Lower leg skin (tissue), 4 donors: ENCODE measurements at regions not wholly inside any gene's neighbourhood (a gene's known extent, or its start where the extent isn't known, plus 50 kb on each side); places are given as distances from the start of the nearest gene placed in this dataset.

Experiments used
- DNase-seq, 2 donors: peaks; one replicate each; pipeline ENCODE4 v3.0.0-alpha.2; 2019; ENCODE audit warnings: low spot score in 2 of 2
- H3K4me3 ChIP-seq: fragments of 200-600 bp; sonication (generic); 2 replicates; pipeline ENCODE4 v1.5.1; 2017; ENCODE audit warnings: mild to moderate bottlenecking, low read depth; ENCODE audit not compliant: poor library complexity, severe bottlenecking
- POLR2A ChIP-seq, 2 donors: fragments of 450-650 bp; IDR thresholded peaks; one replicate each; pipeline ENCODE4 v1.6.1; 2016 to 2017; ENCODE audit warnings: antibody characterized with exemption in 2 of 2, mild to moderate bottlenecking in 1 of 2, moderate library complexity in 1 of 2
- WGBS, 2 donors: methylation state at CpG; one replicate each; pipeline ENCODE4 v1.1.5; 2018; 5-methylcytosine and 5-hydroxymethylcytosine counted together
- intact Hi-C: fragments of 100-400 bp; cut with DNase I; formaldehyde crosslinking; loops from one replicate; pipeline ENCODE4 v1.15.0; 2023; ENCODE audit warnings: low total_unique reads
- TF ChIP-seq, protein P1 (sequence below), 3 donors: fragments of 450-650 bp; IDR thresholded peaks; one replicate each; pipeline ENCODE4 v1.5.1; 2016; ENCODE audit warnings: antibody characterized with exemption in 3 of 3, mild to moderate bottlenecking in 3 of 3, moderate library complexity in 2 of 3

DNA sequence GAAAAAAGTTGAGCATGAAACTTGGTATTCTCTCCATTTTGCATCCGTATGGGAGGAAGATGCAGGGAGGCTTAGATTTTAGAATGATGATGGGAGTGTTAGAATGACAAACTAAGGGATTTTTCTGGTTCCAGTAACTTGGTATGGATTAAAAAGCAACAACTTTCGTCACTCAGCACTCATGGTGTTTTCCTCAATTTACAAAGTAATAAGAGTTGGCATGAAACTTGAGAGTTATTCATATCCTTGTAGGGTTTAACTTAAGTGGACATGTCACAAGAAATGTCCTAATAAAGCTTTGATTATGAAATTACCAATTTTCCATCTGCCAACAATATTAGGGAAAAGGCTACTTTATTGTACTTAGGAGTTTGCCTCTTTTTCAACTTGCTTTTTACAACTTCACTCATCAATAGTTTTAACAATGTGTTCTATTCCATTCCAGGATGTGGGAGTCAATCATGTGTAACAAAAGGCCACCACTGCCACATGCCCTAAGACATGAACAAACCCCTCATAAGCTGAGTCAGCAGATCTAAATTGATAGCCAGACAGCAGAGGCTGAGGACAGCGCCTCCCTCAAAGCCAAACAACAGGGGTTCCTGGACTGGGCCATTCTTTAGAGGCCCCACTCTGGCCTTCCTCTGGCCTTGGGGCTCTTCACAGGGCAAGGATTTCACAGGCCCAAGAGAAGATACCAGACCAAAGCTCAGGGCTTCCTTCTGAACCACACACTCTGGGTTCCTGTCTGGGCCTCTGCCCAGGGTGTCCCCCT, 265.8 kb downstream of the TNS1 start:
- no peak for DNase-seq
- intact Hi-C loops: no loop called here
- 87 to 90% methylated on average over 3 of the region's 3 CpGs for WGBS, 2 donors

DNA sequence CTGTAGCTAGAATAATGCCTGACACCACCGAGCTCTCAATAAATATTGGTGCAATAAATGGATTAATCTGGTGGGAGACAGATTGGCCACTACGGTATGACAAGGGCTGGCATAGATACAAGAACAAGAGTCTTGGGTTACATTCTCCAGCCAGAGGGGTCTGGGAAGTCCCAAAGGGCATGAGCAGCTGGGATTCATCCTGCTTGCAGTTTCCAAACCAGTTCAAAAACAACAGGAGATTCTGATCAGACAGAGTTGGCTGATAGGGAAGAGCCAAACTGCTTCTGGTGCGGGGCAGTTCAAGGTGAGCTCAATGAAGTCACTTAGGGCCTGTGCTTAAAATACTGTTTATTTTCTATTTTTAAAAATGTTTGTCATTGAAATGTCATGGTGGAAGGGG, 266.9 kb downstream of the TNS1 start:
- WGBS, 2 donors: 81 to 86% methylated on average over 3 of the region's 3 CpGs
- intact Hi-C loops: no loop called here
- TF ChIP-seq, protein P1, sequence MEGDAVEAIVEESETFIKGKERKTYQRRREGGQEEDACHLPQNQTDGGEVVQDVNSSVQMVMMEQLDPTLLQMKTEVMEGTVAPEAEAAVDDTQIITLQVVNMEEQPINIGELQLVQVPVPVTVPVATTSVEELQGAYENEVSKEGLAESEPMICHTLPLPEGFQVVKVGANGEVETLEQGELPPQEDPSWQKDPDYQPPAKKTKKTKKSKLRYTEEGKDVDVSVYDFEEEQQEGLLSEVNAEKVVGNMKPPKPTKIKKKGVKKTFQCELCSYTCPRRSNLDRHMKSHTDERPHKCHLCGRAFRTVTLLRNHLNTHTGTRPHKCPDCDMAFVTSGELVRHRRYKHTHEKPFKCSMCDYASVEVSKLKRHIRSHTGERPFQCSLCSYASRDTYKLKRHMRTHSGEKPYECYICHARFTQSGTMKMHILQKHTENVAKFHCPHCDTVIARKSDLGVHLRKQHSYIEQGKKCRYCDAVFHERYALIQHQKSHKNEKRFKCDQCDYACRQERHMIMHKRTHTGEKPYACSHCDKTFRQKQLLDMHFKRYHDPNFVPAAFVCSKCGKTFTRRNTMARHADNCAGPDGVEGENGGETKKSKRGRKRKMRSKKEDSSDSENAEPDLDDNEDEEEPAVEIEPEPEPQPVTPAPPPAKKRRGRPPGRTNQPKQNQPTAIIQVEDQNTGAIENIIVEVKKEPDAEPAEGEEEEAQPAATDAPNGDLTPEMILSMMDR (IDR thresholded peaks at IDR 0.05): no peak
- TF ChIP-seq POLR2A (IDR thresholded peaks at IDR 0.05): no peak
- no peak overlapping the region for H3K4me3 ChIP-seq
- no peak for DNase-seq

More for the DNA sequence above, 265.8 kb downstream of the TNS1 start:
- TF ChIP-seq, protein P1 (IDR thresholded peaks at IDR 0.05): no peak
- TF ChIP-seq POLR2A (IDR thresholded peaks at IDR 0.05): no peak
- no peak overlapping the region for H3K4me3 ChIP-seq

DNA sequence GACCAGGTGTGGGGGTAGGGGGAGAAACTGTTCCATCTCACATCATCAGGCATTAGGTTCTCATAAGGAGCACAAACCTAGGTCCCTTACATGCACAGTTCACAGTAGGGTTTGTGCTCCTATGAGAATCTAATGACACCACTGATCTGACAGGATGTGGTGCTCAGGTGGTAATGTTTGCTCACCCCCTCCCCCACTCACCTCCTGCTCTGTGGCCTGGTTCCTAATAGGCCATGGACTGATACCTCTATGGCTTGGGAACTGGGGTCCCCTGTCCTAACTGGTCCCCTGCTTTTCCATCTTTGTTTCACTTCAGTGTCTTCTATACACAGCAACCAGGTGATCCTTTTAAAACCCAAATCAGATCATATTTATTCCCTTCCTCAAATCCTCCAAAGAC, 267.8 kb downstream of the TNS1 start:
- no peak overlapping the region for H3K4me3 ChIP-seq
- TF ChIP-seq, protein P1 (IDR thresholded peaks at IDR 0.05): no peak
- TF ChIP-seq POLR2A (IDR thresholded peaks at IDR 0.05): no peak
- intact Hi-C loops: no loop called here
- DNase-seq: no peak

DNA sequence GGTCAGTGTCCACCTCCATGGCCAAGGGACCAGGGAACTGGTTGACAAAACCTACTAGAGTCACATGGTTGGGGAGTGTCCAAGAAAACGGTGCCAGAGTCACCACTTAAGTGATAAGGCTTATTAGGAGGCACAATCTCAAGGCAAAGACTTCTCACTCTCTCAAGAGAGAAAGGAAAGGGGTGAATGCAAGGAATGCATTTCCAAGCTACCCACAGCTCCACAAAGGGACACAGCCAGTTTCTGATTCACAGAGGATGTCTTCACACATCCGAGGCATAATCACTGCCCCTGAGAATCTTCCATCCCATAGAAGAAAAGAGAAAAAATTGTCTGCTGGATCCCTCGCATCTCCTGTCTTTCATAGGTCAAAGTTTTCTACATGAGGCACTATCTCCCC, 269.3 kb downstream of the TNS1 start:
- no peak overlapping the region for H3K4me3 ChIP-seq
- TF ChIP-seq POLR2A (IDR thresholded peaks at IDR 0.05): no peak
- TF ChIP-seq, protein P1 (IDR thresholded peaks at IDR 0.05): no peak
- intact Hi-C loops: no loop called here
- no peak for DNase-seq
- 56 to 68% methylated on average over 3 of the region's 3 CpGs for WGBS, 2 donors

DNA sequence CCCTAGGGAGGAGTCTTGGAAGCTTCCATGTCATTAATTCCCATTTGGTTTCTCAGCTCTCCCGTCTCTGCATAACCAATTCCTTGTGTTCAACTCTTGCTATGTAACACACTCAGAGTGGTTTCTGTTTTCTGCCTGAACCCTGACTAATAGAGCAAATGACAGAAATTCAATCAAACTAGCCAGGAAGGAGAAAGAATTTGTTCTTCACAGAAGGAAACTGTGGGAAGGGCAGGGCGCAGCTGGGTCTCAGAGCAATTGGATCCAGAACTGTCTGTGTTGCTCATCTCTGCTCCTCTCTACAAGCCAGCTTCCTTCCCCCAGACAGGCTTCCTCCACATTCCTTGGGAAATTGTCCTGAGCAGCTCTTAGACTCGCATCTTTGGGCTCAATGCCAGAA, 269.8 kb downstream of the TNS1 start:
- no peak for TF ChIP-seq POLR2A (IDR thresholded peaks at IDR 0.05)
- TF ChIP-seq, protein P1 (IDR thresholded peaks at IDR 0.05): no peak

DNA sequence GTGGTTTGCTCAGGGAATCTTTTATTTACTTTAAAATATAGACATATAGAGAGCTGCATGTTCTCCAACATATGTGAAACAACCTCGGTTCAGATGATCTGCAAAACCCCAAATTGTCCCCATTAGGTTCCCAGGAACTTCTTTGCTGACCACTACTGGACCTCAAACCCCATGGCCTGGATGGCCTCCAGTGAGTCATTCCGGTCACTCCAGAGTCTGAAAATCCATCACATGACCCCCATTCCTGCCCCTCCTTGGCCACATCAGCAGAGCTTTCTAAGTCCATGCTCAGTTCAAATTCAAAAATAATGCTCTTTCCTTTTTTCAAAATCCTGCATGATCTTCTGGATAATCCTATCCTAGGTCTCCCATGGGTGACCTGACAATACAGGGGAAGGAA, 271.0 kb downstream of the TNS1 start:
- intact Hi-C loops: no loop called here
- 66 to 94% methylated on average over 2 of the region's 2 CpGs for WGBS, 2 donors
- H3K4me3 ChIP-seq: no peak overlapping the region
- DNase-seq: no peak
- TF ChIP-seq POLR2A (IDR thresholded peaks at IDR 0.05): no peak
- TF ChIP-seq, protein P1 (IDR thresholded peaks at IDR 0.05): no peak

More for the DNA sequence above, 269.8 kb downstream of the TNS1 start:
- no peak for DNase-seq
- intact Hi-C loops: no loop called here
- 56 to 61% methylated on average over 3 of the region's 3 CpGs for WGBS, 2 donors
- no peak overlapping the region for H3K4me3 ChIP-seq
